Osteoblast (primary cell): ENCODE measurements at regions not wholly inside any gene's neighbourhood (a gene's known extent, or its start where the extent isn't known, plus 50 kb on each side); places are given as distances from the start of the nearest gene placed in this dataset.

ENCODE experiments used
- DNase-seq: peaks from one replicate; pipeline ENCODE4 v3.0.0; 2011; ENCODE audit warnings: low spot score, mixed read lengths; ENCODE audit not compliant: insufficient read length; ENCODE audit errors: missing footprints
- H2AFZ ChIP-seq: 2 replicates; pipeline ENCODE4 v1.6.0; 2011; ENCODE audit warnings: mild to moderate bottlenecking, low read length
- H3K27ac ChIP-seq: 2 replicates; pipeline ENCODE4 v1.5.1; 2011; ENCODE audit warnings: mild to moderate bottlenecking, low read depth, low read length, moderate library complexity
- H3K27me3 ChIP-seq: 2 replicates; pipeline ENCODE4 v1.6.0; 2012; ENCODE audit warnings: mild to moderate bottlenecking, control low read depth, inconsistent platforms, low read length, moderate library complexity; ENCODE audit not compliant: insufficient read depth
- H3K36me3 ChIP-seq: 2 replicates; pipeline ENCODE4 v1.5.1; 2011; ENCODE audit warnings: mild to moderate bottlenecking, low read length, control low read depth, moderate library complexity; ENCODE audit not compliant: insufficient read depth
- H3K4me1 ChIP-seq: 2 replicates; pipeline ENCODE4 v1.5.1; 2011; ENCODE audit warnings: mild to moderate bottlenecking, low read length, control low read depth, moderate library complexity; ENCODE audit not compliant: insufficient read depth
- H3K4me2 ChIP-seq: 2 replicates; pipeline ENCODE4 v1.6.0; 2011; ENCODE audit warnings: mild to moderate bottlenecking, low read length; ENCODE audit not compliant: insufficient read depth
- H3K4me3 ChIP-seq: fragments of 200-600 bp; sonication (generic); 3 replicates; pipeline ENCODE4 v1.5.1; 2012; ENCODE audit warnings: mild to moderate bottlenecking, low read length, inconsistent platforms; ENCODE audit not compliant: insufficient read depth
- H3K79me2 ChIP-seq: 2 replicates; pipeline ENCODE4 v1.6.0; 2012; ENCODE audit warnings: mild to moderate bottlenecking, low read length, control low read depth, inconsistent platforms; ENCODE audit not compliant: insufficient read depth
- H3K9me3 ChIP-seq: 2 replicates; pipeline ENCODE4 v1.5.1; 2011; ENCODE audit warnings: low read depth, low read length, control low read depth
- H4K20me1 ChIP-seq: 2 replicates; pipeline ENCODE4 v1.6.0; 2012; ENCODE audit warnings: mild to moderate bottlenecking, low read length, control low read depth; ENCODE audit not compliant: insufficient read depth
- TF ChIP-seq, protein P1 (sequence below): IDR thresholded peaks from 2 replicates; pipeline ENCODE4 v1.5.1; 2011; ENCODE audit warnings: mild to moderate bottlenecking, low read depth, low read length, moderate library complexity; ENCODE audit errors: extremely low read depth

DNA sequence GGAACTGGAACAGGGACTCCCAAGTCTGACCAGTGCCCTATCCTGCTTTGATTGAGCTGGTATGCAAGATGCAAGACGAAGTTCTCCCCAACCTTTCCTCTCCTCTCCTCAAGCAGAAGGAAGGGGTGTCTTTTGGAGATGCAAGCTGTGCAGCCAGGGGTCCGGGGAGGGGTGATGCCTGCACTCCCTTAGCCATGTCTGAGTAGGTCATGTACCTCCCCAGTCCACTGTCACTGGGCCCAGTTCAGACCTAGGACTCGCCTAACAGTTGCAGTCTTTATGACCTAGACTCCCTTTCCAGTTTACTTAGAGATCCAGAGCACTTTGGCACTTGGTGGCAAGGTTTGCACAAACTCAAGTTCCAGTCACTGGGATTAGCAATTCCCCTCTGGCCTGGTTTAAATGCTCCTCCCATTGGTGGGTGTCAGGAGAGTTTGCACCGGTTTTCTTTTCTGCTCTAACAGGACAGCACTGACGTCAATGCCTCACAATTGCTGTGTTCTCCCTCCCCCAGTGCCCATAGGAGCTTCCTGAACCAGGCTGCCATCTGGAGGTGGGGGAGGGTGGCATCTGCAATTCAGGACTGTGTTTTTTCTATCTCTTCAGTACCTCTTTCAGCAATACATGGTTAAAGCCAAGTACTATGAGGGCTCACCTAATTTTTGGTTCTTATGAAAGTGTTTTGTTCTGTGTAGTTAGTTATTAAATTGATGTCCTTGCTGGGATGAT lies 782.2 kb downstream of the ARAP2 start:
- Histone ChIP-seq H3K4me1 (no peaks in the 10 kb centered on the region), H3K27me3 (no peaks in the 10 kb centered on the region), H3K27ac (no peak overlapping the region), H3K79me2 (no peaks in the 10 kb centered on the region), H3K4me3 (no peak overlapping the region), H4K20me1 (no peaks in the 10 kb centered on the region), H3K9me3 (no peaks in the 10 kb centered on the region), H3K4me2 (no peak overlapping the region), H3K36me3 (no peaks in the 10 kb centered on the region), H2AFZ (no peak overlapping the region)
- TF ChIP-seq, protein P1, sequence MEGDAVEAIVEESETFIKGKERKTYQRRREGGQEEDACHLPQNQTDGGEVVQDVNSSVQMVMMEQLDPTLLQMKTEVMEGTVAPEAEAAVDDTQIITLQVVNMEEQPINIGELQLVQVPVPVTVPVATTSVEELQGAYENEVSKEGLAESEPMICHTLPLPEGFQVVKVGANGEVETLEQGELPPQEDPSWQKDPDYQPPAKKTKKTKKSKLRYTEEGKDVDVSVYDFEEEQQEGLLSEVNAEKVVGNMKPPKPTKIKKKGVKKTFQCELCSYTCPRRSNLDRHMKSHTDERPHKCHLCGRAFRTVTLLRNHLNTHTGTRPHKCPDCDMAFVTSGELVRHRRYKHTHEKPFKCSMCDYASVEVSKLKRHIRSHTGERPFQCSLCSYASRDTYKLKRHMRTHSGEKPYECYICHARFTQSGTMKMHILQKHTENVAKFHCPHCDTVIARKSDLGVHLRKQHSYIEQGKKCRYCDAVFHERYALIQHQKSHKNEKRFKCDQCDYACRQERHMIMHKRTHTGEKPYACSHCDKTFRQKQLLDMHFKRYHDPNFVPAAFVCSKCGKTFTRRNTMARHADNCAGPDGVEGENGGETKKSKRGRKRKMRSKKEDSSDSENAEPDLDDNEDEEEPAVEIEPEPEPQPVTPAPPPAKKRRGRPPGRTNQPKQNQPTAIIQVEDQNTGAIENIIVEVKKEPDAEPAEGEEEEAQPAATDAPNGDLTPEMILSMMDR, result no peak
- no peak for DNase-seq

DNA sequence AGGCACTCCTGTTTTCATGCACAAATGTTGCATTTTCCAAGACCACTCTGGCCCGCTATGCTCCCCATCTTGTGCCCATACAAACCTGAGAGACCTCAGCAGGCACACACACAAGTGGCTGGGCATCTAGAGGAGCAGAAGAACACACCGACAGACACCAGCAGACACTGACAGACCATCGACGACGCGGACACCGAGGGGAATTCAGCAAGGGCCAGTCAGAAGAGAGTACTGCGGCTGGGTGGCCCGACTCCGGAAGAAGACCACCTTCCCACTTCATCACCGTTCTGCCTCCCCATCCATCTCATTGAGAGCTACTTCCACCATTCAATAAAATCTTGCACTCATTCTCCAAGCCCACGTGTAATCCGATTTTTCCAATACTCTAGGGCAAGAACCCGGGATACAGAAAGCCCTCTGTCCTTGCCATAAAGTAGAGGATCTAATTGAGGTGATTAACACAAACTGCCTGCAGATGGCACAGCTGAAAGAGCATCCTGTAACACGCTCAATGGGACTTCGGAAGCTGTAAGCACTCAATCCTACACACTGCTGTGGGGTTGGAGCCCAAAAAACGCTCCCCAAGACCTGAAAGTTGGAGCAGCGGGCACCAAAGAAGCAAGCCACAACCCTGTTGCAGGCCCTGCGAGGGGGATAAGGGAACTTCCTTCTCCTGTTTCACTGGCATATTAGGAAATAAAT lies 780.9 kb downstream of the ARAP2 start:
- no peak overlapping the region for H3K4me2 ChIP-seq
- TF ChIP-seq, protein P1, result no peak
- no peak overlapping the region for H2AFZ ChIP-seq
- H3K27me3 ChIP-seq, result no peaks in the 10 kb centered on the region
- H3K79me2 ChIP-seq, result no peaks in the 10 kb centered on the region
- H3K4me3 ChIP-seq, result no peak overlapping the region
- no peaks in the 10 kb centered on the region for H3K36me3 ChIP-seq
- no peak overlapping the region for H3K27ac ChIP-seq
- no peaks in the 10 kb centered on the region for H3K4me1 ChIP-seq
- H3K9me3 ChIP-seq, result no peaks in the 10 kb centered on the region
- H4K20me1 ChIP-seq, result no peaks in the 10 kb centered on the region
- no peak for DNase-seq

DNA sequence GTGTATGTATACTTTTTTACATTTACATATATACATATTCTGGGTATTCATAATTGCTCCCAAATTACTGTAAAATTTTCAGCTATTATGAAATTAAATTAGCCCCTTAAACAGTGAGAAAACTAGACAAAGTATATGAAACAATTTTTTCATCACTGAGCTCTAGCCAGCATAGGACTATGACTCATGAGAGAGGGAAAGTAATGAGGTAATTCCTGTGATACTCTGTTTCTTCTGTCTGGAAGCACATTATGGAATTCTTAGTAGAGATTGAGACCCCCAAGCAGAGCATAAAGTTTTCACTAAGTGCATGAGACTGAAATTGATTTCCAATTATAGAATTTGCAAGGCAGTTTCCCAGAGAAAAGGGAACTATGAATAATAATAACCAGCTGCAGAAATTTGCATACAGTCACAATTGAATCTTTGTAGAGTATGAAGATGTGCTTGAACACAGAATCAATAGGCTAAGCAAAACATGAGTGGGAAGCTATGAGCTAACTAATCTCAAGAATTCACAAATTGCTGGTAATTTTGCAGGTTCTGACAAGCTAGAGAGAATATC lies 779.3 kb downstream of the ARAP2 start:
- Histone ChIP-seq H3K79me2 (no peaks in the 10 kb centered on the region), H3K36me3 (no peaks in the 10 kb centered on the region), H3K4me2 (no peak overlapping the region), H2AFZ (no peak overlapping the region), H3K27me3 (no peaks in the 10 kb centered on the region), H3K4me1 (no peaks in the 10 kb centered on the region), H3K9me3 (no peaks in the 10 kb centered on the region), H3K4me3 (no peak overlapping the region), H4K20me1 (no peaks in the 10 kb centered on the region), H3K27ac (no peak overlapping the region)
- DNase-seq, result no peak
- TF ChIP-seq, protein P1, result no peak

DNA sequence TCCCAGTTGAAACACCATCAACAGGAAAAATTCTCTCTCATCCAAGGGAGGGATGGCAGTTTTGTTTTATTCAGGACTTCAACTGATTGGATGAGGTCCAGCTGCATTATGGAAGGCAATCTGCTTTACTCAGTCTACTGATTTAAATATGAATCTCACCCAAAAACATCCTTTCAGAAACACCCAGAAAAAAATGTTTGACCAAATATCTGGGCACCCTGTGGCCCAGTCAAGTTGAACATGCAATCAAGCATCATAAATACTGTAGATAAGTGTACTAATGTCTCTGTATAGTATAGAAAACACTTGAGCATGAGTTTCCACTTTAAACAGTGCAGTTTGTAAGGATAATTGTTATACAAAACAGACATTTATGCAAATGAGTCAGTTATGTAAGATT lies 753.2 kb downstream of the ARAP2 start:
- no peak overlapping the region for H2AFZ ChIP-seq
- no peak for DNase-seq
- no peak overlapping the region for H3K4me2 ChIP-seq
- TF ChIP-seq, protein P1, result no peak
- no peaks in the 10 kb centered on the region for H3K9me3 ChIP-seq
- no peak overlapping the region for H3K27ac ChIP-seq
- no peak overlapping the region for H3K4me3 ChIP-seq
- no peaks in the 10 kb centered on the region for H3K4me1 ChIP-seq
- H3K27me3 ChIP-seq, result no peaks in the 10 kb centered on the region
- H3K79me2 ChIP-seq, result no peaks in the 10 kb centered on the region
- no peaks in the 10 kb centered on the region for H4K20me1 ChIP-seq
- H3K36me3 ChIP-seq, result no peaks in the 10 kb centered on the region
